Smooth muscle cell (in vitro differentiated cells): ENCODE measurements at regions not wholly inside any gene's neighbourhood (a gene's known extent, or its start where the extent isn't known, plus 50 kb on each side); places are given as distances from the start of the nearest gene placed in this dataset.
A peak's percentile ranks its signal among the peaks of the same experiment; 100 is the strongest.

Source experiments
- DNase-seq: peaks from one replicate; lab custom pipeline; 2025; ENCODE audit not compliant: unreplicated experiment; lab: John Stamatoyannopoulos, UW
- H2AFZ ChIP-seq: fragments of 200-600 bp; sonication (generic); 2 replicates; pipeline ENCODE4 v1.6.0; 2016; ENCODE audit warnings: antibody characterized with exemption, low read depth, mild to moderate bottlenecking
- H3F3A ChIP-seq: fragments of 200-600 bp; sonication (generic); 2 replicates; pipeline ENCODE4 v1.6.0; 2017; ENCODE audit warnings: antibody characterized with exemption, low read depth
- H3K27ac ChIP-seq: fragments of 200-600 bp; sonication (generic); 2 replicates; pipeline ENCODE4 v1.5.1; 2016; ENCODE audit warnings: low read depth, mild to moderate bottlenecking
- H3K27me3 ChIP-seq: fragments of 200-600 bp; sonication (generic); 2 replicates; pipeline ENCODE4 v1.6.1; 2016; ENCODE audit warnings: low read depth, mild to moderate bottlenecking
- H3K36me3 ChIP-seq: fragments of 200-600 bp; sonication (generic); 2 replicates; pipeline ENCODE4 v1.5.1; 2016; ENCODE audit warnings: low read depth
- H3K4me1 ChIP-seq: fragments of 200-600 bp; sonication (generic); 2 replicates; pipeline ENCODE4 v1.5.1; 2016; ENCODE audit warnings: low read depth
- H3K4me2 ChIP-seq: fragments of 200-600 bp; sonication (generic); 2 replicates; pipeline ENCODE4 v1.6.0; 2016; ENCODE audit warnings: mild to moderate bottlenecking
- H3K4me3 ChIP-seq: fragments of 200-600 bp; sonication (generic); 2 replicates; pipeline ENCODE4 v1.5.1; 2016; ENCODE audit warnings: mild to moderate bottlenecking
- H3K79me2 ChIP-seq: fragments of 200-600 bp; sonication (generic); 2 replicates; pipeline ENCODE4 v1.6.0; 2016; ENCODE audit warnings: low read depth, mild to moderate bottlenecking
- H3K9ac ChIP-seq: fragments of 200-600 bp; sonication (generic); 2 replicates; pipeline ENCODE4 v1.6.0; 2016; ENCODE audit warnings: low read depth
- H3K9me3 ChIP-seq: fragments of 200-600 bp; sonication (generic); replicated peaks from 2 replicates; pipeline ENCODE4 v1.5.1; 2016; ENCODE audit warnings: low read depth
- H4K20me1 ChIP-seq: fragments of 200-600 bp; sonication (generic); 2 replicates; pipeline ENCODE4 v1.6.0; 2016; ENCODE audit warnings: low read depth
- whole genome bisulfite sequencing: methylation state at CpG from one replicate; pipeline ENCODE4 v1.1.7; 2016; ENCODE audit warnings: low lambda C conversion rate; 5-methylcytosine and 5-hydroxymethylcytosine counted together
- TF ChIP-seq, protein P1 (sequence below): fragments of 200-600 bp; sonication (generic); IDR thresholded peaks from 2 replicates; pipeline ENCODE4 v1.5.1; 2017; ENCODE audit warnings: borderline replicate concordance, mild to moderate bottlenecking, antibody characterized with exemption; ENCODE audit not compliant: insufficient read depth, poor library complexity, severe bottlenecking

DNA sequence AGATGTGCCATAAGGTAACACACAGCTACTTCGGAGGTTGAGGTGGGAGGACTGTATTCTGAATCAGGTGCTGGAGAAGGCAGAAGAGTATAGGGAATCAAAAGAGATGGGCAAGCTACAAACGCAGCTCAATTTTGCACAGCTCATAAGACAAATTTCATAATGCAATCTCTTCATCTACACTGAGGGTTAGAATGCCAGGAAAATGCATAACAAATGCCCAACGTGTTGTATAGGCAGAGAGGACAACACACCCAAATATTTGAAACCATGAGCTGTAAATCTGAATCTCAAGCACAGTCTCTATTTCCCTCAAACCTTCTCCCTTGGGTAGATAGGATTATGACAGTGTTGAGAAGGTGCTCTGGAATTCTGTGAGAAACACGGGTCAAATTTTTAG, 263.1 kb upstream of the FOXN3 start:
- WGBS: 87% methylated on average over 4 of the region's 4 CpGs
- H4K20me1 ChIP-seq: no peaks in the 10 kb centered on the region
- H3K79me2 ChIP-seq: no peaks in the 10 kb centered on the region
- H3K4me3 ChIP-seq: no peak overlapping the region
- no peaks in the 10 kb centered on the region for H3K27me3 ChIP-seq
- H2AFZ ChIP-seq: no peak overlapping the region
- DNase-seq: no peak
- H3K27ac ChIP-seq: no peak overlapping the region
- no peaks in the 10 kb centered on the region for H3K4me1 ChIP-seq
- H3F3A ChIP-seq: no peaks in the 10 kb centered on the region
- H3K9me3 ChIP-seq: no peaks in the 10 kb centered on the region
- TF ChIP-seq, protein P1, sequence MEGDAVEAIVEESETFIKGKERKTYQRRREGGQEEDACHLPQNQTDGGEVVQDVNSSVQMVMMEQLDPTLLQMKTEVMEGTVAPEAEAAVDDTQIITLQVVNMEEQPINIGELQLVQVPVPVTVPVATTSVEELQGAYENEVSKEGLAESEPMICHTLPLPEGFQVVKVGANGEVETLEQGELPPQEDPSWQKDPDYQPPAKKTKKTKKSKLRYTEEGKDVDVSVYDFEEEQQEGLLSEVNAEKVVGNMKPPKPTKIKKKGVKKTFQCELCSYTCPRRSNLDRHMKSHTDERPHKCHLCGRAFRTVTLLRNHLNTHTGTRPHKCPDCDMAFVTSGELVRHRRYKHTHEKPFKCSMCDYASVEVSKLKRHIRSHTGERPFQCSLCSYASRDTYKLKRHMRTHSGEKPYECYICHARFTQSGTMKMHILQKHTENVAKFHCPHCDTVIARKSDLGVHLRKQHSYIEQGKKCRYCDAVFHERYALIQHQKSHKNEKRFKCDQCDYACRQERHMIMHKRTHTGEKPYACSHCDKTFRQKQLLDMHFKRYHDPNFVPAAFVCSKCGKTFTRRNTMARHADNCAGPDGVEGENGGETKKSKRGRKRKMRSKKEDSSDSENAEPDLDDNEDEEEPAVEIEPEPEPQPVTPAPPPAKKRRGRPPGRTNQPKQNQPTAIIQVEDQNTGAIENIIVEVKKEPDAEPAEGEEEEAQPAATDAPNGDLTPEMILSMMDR: no peak
- H3K36me3 ChIP-seq: no peaks in the 10 kb centered on the region
- no peak overlapping the region for H3K4me2 ChIP-seq
- no peak overlapping the region for H3K9ac ChIP-seq

DNA sequence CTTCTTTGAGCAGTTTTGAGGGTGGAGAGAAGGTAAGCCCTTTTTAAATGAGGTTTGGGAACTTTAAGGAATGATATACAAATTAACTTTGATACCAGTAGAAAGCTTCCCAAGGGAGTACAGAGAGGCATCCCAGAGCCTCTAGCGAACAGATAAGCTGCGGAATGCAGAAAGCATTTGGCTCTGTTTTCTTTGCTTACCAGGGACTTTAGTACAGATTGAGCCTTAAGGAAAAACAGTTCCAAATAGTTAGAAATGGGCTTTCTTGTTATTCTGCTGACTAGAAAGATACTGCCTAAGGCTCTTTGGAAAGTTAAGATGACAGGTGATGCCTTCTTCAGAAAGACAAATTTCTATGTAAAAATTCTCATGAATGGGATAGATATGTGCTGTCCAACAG, 261.7 kb upstream of the FOXN3 start:
- H3K27me3 ChIP-seq: no peaks in the 10 kb centered on the region
- H4K20me1 ChIP-seq: no peaks in the 10 kb centered on the region
- DNase-seq: no peak
- no peaks in the 10 kb centered on the region for H3K79me2 ChIP-seq
- H3K9me3 ChIP-seq: no peaks in the 10 kb centered on the region
- H3K9ac ChIP-seq: no peak overlapping the region
- no peak overlapping the region for H2AFZ ChIP-seq
- peak overlapping the region; percentile 4 for H3K4me2 ChIP-seq
- H3K4me1 ChIP-seq: peaks cover 4% of the 10 kb centered on the region
- no peaks in the 10 kb centered on the region for H3K36me3 ChIP-seq
- peaks cover 8% of the 10 kb centered on the region for H3F3A ChIP-seq
- H3K27ac ChIP-seq: peak overlapping the region; percentile 13
- WGBS: 4% methylated on average over 2 of the region's 2 CpGs
- TF ChIP-seq, protein P1: no peak
- no peak overlapping the region for H3K4me3 ChIP-seq

DNA sequence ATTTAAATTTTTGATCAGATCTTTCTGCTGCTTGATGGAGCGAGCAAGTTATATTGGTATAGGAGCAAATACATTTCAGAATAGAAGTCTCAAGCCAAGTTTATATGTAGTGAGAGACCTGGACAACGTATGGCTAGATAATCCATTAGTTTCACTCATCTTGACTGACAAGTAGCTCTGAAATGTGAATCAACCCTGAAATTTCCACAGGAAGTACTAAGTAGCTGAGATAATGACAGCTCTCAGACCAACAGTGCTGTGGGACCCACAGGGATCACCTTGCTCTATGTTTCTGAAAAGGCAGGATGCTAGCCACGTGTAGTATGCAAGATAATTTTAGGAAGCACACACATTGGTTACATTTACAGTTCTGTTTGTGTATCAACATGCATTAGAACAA, 258.6 kb upstream of the FOXN3 start:
- Histone ChIP-seq H3K4me1 (peaks cover 4% of the 10 kb centered on the region), H3K9ac (no peak overlapping the region), H3K27ac (no peak overlapping the region), H3F3A (peaks cover 8% of the 10 kb centered on the region), H4K20me1 (no peaks in the 10 kb centered on the region), H3K79me2 (no peaks in the 10 kb centered on the region), H3K4me2 (no peak overlapping the region), H3K9me3 (no peaks in the 10 kb centered on the region), H3K27me3 (no peaks in the 10 kb centered on the region), H3K36me3 (no peaks in the 10 kb centered on the region), H3K4me3 (no peak overlapping the region), H2AFZ (no peak overlapping the region)
- TF ChIP-seq, protein P1: no peak
- WGBS: 80% methylated on average over 3 of the region's 3 CpGs
- DNase-seq: no peak

- no peaks in the 10 kb centered on the region for H3K79me2 ChIP-seq
- H3K27me3 ChIP-seq: no peaks in the 10 kb centered on the region
- peak overlapping the region; percentile 11 for H3K4me2 ChIP-seq
- H2AFZ ChIP-seq: no peak overlapping the region
- H3K9me3 ChIP-seq: no peaks in the 10 kb centered on the region
- no peaks in the 10 kb centered on the region for H4K20me1 ChIP-seq
- no peak overlapping the region for H3K4me3 ChIP-seq
- peaks cover 8% of the 10 kb centered on the region for H3F3A ChIP-seq
- DNase-seq: no peak
- TF ChIP-seq, protein P1: no peak
- H3K4me1 ChIP-seq: peaks cover 4% of the 10 kb centered on the region
- 41% methylated on average over 1 of the region's 1 CpG for WGBS
- H3K27ac ChIP-seq: no peak overlapping the region
- no peak overlapping the region for H3K9ac ChIP-seq
- no peaks in the 10 kb centered on the region for H3K36me3 ChIP-seq
Measured at GRCh38 chr14:89674936-89675335, 257.9 kb upstream of the FOXN3 start.
